ENCODE measurements at regions not wholly inside any gene's neighbourhood (a gene's known extent, or its start where the extent isn't known, plus 50 kb on each side); places are given as distances from the start of the nearest gene placed in this dataset.

- Histone ChIP-seq H2AFZ (ENCODE audit: low read length) (no peak overlapping the region), H3K9ac (ENCODE audit: low read length) (no peak overlapping the region), H3K79me2 (ENCODE audit: low read length) (no peaks in the 10 kb centered on the region), H3K9me3 (replicated peaks; ENCODE audit: insufficient read depth, low read length) (no peaks in the 10 kb centered on the region), H4K20me1 (ENCODE audit: insufficient read depth, low read length) (no peaks in the 10 kb centered on the region), H3K27me3 (replicated peaks; ENCODE audit: insufficient read depth, low read length) (no peaks in the 10 kb centered on the region), H3K4me1 (ENCODE audit: low read length) (no peaks in the 10 kb centered on the region), H3F3A (ENCODE audit: insufficient read depth, low read length) (no peaks in the 10 kb centered on the region), H3K27ac (ENCODE audit: low read length) (no peak overlapping the region), H3K36me3 (replicated peaks; ENCODE audit: insufficient read depth, low read length) (no peaks in the 10 kb centered on the region), H3K9me2 (replicated peaks; ENCODE audit: insufficient read depth, low read length) (no peaks in the 10 kb centered on the region), H3K4me3 (ENCODE audit: low read length) (no peak overlapping the region), H3K4me2 (ENCODE audit: low read depth, low read length) (no peak overlapping the region)
- DNase-seq: no peak
- TF ChIP-seq EZH2phosphoT487 (IDR thresholded peaks at IDR 0.05; ENCODE audit: low read length): no peak
Observed at GRCh38 chr3:124295362-124295761, 303.4 kb upstream of the ROPN1 start.

GRCh38 chr3:124296406-124296805, 304.5 kb upstream of the ROPN1 start:
- H3K79me2 ChIP-seq (ENCODE audit: low read length): no peaks in the 10 kb centered on the region
- no peak overlapping the region for H2AFZ ChIP-seq (ENCODE audit: low read length)
- no peak overlapping the region for H3K4me3 ChIP-seq (ENCODE audit: low read length)
- no peak overlapping the region for H3K4me2 ChIP-seq (ENCODE audit: low read depth, low read length)
- H3K9ac ChIP-seq (ENCODE audit: low read length): no peak overlapping the region
- H3K27ac ChIP-seq (ENCODE audit: low read length): no peak overlapping the region
- no peaks in the 10 kb centered on the region for H3K4me1 ChIP-seq (ENCODE audit: low read length)
- H3K9me3 ChIP-seq (replicated peaks; ENCODE audit: insufficient read depth, low read length): no peaks in the 10 kb centered on the region
- no peaks in the 10 kb centered on the region for H3F3A ChIP-seq (ENCODE audit: insufficient read depth, low read length)
- H3K36me3 ChIP-seq (replicated peaks; ENCODE audit: insufficient read depth, low read length): no peaks in the 10 kb centered on the region
- H3K27me3 ChIP-seq (replicated peaks; ENCODE audit: insufficient read depth, low read length): no peaks in the 10 kb centered on the region
- DNase-seq: no peak
- no peaks in the 10 kb centered on the region for H4K20me1 ChIP-seq (ENCODE audit: insufficient read depth, low read length)
- TF ChIP-seq CTCF (IDR thresholded peaks at IDR 0.05; ENCODE audit: low read length) (no peak), EZH2phosphoT487 (IDR thresholded peaks at IDR 0.05; ENCODE audit: low read length) (no peak)
- no peaks in the 10 kb centered on the region for H3K9me2 ChIP-seq (replicated peaks; ENCODE audit: insufficient read depth, low read length)

- Histone ChIP-seq H3F3A (ENCODE audit: insufficient read depth, low read length) (no peaks in the 10 kb centered on the region), H3K79me2 (ENCODE audit: low read length) (no peaks in the 10 kb centered on the region), H3K36me3 (replicated peaks; ENCODE audit: insufficient read depth, low read length) (no peaks in the 10 kb centered on the region), H3K4me1 (ENCODE audit: low read length) (no peaks in the 10 kb centered on the region), H3K9ac (ENCODE audit: low read length) (no peak overlapping the region), H3K4me3 (ENCODE audit: low read length) (no peak overlapping the region), H2AFZ (ENCODE audit: low read length) (no peak overlapping the region), H3K27me3 (replicated peaks; ENCODE audit: insufficient read depth, low read length) (no peaks in the 10 kb centered on the region), H3K9me3 (replicated peaks; ENCODE audit: insufficient read depth, low read length) (no peaks in the 10 kb centered on the region), H3K4me2 (ENCODE audit: low read depth, low read length) (no peak overlapping the region), H3K27ac (ENCODE audit: low read length) (no peak overlapping the region), H4K20me1 (ENCODE audit: insufficient read depth, low read length) (no peaks in the 10 kb centered on the region), H3K9me2 (replicated peaks; ENCODE audit: insufficient read depth, low read length) (no peaks in the 10 kb centered on the region)
- no peak for DNase-seq
- TF ChIP-seq CTCF (IDR thresholded peaks at IDR 0.05; ENCODE audit: low read length): no peak
- no peak for TF ChIP-seq EZH2phosphoT487 (IDR thresholded peaks at IDR 0.05; ENCODE audit: low read length)
- no peak for TF ChIP-seq EZH2 (optimal IDR thresholded peaks at IDR 0.05; ENCODE audit: low read depth, low read length)
Observed at GRCh38 chr3:124297062-124297980, 305.4 kb upstream of the ROPN1 start.

- no peak for DNase-seq
- Histone ChIP-seq H3F3A (ENCODE audit: insufficient read depth, low read length) (no peaks in the 10 kb centered on the region), H3K9ac (ENCODE audit: low read length) (no peak overlapping the region), H3K36me3 (replicated peaks; ENCODE audit: insufficient read depth, low read length) (no peaks in the 10 kb centered on the region), H3K27me3 (replicated peaks; ENCODE audit: insufficient read depth, low read length) (no peaks in the 10 kb centered on the region), H3K4me2 (ENCODE audit: low read depth, low read length) (no peak overlapping the region), H2AFZ (ENCODE audit: low read length) (no peak overlapping the region), H4K20me1 (ENCODE audit: insufficient read depth, low read length) (no peaks in the 10 kb centered on the region), H3K4me1 (ENCODE audit: low read length) (no peaks in the 10 kb centered on the region), H3K4me3 (ENCODE audit: low read length) (no peak overlapping the region), H3K27ac (ENCODE audit: low read length) (no peak overlapping the region), H3K9me3 (replicated peaks; ENCODE audit: insufficient read depth, low read length) (no peaks in the 10 kb centered on the region), H3K9me2 (replicated peaks; ENCODE audit: insufficient read depth, low read length) (no peaks in the 10 kb centered on the region), H3K79me2 (ENCODE audit: low read length) (no peaks in the 10 kb centered on the region)
- TF ChIP-seq CTCF (IDR thresholded peaks at IDR 0.05; ENCODE audit: low read length): no peak
- TF ChIP-seq EZH2phosphoT487 (IDR thresholded peaks at IDR 0.05; ENCODE audit: low read length): no peak
- no peak for TF ChIP-seq EZH2 (optimal IDR thresholded peaks at IDR 0.05; ENCODE audit: low read depth, low read length)
Observed at GRCh38 chr3:124298301-124298700, 306.4 kb upstream of the ROPN1 start.
